ENCODE measurements at regions not wholly inside any gene's neighbourhood (a gene's known extent, or its start where the extent isn't known, plus 50 kb on each side); places are given as distances from the start of the nearest gene placed in this dataset.

- no peak for TF ChIP-seq CTCF (IDR thresholded peaks at IDR 0.05; ENCODE audit: low read length)
- TF ChIP-seq EZH2phosphoT487 (IDR thresholded peaks at IDR 0.05; ENCODE audit: low read length): no peak
Observed at GRCh38 chr13:59299584-59299983, 864.1 kb downstream of the DIAPH3 start.
